AML-193 (cell line): ENCODE measurements at regions not wholly inside any gene's neighbourhood (a gene's known extent, or its start where the extent isn't known, plus 50 kb on each side); places are given as distances from the start of the nearest gene placed in this dataset.
A peak's percentile ranks its signal among the peaks of the same experiment; 100 is the strongest.

Source experiments
- DNase-seq, 2 experiments: peaks; one replicate each; lab custom pipeline; 2025; lab: John Stamatoyannopoulos, UW

DNA sequence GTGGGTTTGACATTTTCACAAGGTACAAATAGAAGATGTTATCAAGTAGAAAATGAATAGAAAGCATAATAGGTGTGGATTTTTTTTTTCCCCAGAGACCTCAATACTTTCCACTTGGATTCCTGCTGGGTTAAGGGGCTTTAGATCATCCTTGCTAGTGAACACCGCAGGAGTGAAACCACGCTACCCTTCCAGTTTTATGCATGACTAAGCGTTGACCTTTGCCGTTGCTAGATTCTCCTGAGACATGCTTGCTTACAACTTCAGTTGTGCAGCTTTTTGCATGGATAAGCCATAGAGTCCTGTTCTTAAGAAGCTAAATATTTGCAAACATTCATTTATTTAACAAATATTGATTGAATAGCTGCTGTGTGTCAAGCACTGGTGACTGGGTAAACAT lies 299.7 kb upstream of the LMCD1 start:
- DNase-seq = no peak

DNA sequence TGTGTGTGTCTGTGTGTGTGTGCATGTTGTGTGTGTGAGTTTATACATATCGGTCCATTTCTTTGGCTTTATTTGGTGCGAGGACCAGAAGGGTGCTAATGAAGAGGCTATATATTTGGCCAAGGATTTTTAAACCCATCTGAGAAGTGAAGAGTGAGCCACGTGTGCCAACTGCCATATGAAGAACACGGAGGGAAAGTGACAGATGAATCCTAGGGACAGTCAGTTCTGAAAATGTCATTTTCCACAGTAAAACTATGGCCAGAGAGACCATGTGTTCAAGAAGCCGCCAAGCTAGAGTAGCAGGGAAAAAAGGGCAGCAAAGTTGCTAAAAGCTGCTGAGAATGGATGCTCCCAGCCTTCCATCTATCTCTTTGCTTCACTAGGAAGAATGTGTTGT lies 297.3 kb upstream of the LMCD1 start:
- DNase-seq = no peak

- DNase-seq = no peak
These were observed 296.6 kb upstream of the LMCD1 start for GRCh38 chr3:8204853-8205650.

DNA sequence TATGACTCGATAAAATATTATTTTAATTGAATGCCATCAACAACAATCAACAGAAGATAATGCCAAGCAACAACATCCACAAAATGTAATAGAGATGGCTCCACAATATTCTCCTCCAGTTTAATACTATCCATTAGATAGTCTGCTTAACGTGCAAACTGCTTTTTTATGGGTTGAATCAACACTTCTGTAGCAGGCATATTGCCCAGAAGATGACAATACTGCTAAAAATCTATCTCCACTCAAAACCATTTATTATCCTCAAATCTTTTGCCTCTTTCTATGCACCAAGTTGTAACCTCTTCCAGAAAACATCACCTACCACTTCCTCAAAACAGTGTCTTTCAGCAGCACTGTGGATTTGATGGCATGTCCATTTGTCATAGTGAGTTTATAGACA lies 295.7 kb upstream of the LMCD1 start:
- DNase-seq = no peak

GRCh38 chr3:8206971-8207617 lies 294.5 kb upstream of the LMCD1 start:
- DNase-seq = no peak

- DNase-seq = no peak
These were observed 290.7 kb upstream of the LMCD1 start for GRCh38 chr3:8210882-8211341.

- DNase-seq = no peak
These were observed 288.8 kb upstream of the LMCD1 start for GRCh38 chr3:8212794-8213193.

DNA sequence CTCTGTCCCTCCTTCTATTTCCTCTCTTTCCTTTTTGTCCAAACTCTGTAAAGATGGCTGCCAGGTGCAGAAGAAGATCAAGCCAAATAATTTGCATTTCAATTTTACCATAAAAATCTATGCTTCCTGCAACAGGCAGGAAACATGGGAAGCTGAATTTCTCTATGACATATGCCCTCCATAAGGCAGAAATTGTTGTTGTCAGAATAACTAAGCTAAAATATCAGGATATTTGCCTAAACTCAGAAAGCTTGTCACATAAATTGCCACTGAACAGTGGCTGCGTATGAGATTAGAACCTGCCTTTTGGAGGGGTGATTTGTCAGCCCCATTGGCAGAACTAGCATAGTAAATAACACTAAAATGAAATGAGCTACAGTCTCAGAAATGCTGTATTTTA lies 288.3 kb upstream of the LMCD1 start:
- no peak for DNase-seq

GRCh38 chr3:8215821-8216220 lies 285.8 kb upstream of the LMCD1 start:
- DNase-seq = no peak

DNA sequence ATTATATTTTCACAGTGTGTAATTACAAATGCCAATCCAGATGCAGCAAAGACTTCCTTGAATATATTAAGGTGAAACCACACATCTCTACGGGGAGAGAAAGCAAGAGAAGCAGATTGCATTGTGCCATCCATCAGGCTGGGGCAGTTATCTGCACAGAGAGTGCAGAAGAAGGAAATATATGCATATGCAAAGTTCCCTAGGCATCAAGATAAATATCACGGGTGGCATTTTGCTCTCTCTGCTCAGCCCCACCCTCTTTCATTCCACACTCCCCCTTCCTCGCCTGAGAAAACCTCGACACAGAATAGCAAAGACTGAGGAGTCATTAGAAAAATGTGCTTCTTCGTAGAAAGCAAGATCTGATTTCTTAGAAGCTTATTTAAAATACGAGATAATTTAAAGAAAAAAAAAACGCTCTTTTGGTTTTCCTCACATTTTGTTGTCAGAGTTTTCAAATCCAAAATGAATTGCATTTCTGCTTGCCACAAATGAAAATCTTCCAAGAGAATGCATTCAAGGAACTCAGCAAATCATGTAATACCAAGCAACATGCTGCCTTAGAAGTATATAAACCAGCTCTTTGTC lies 283.2 kb upstream of the LMCD1 start:
- no peak for DNase-seq

DNA sequence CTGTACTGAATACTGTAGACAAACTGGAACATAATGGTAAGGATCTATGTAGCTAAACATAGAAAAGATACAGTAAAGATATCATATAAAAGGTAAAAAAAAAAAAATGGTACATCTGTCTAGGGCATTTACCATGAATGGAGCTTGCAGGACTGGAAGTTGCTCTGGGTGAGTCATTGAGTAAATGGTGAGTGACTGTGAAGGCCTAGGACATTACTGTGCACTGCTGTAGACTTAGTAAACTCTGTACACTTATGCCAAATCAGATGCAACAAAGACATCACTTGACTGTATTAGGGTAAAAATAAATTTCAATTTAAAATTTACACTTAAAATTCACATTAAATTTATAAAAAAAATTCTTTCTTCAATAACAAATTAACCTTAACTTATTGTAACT lies 281.3 kb upstream of the LMCD1 start:
- DNase-seq = no peak

DNA sequence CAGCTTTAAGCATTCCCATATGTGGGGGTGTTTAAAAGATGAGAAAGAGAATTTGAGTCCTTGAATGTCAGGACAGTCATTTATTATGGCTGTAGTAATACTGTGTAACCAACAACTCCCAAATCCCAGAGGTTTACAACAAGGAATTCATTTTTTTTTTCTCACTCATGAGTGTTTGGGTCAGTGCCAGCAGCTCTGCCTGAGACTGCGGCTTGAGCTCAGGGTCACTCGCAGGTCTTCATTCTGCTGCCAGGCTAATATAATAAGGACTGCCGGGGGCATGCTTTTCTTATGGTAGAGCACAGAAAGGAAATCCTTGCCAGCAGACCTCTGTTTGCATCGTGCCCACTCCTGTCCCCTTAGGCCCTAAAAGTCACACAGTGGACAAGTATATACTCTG lies 277.9 kb upstream of the LMCD1 start:
- no peak for DNase-seq

GRCh38 chr3:8224941-8225340 lies 276.7 kb upstream of the LMCD1 start:
- no peak for DNase-seq

GRCh38 chr3:8233938-8234337 lies 267.7 kb upstream of the LMCD1 start:
- no peak for DNase-seq

DNA sequence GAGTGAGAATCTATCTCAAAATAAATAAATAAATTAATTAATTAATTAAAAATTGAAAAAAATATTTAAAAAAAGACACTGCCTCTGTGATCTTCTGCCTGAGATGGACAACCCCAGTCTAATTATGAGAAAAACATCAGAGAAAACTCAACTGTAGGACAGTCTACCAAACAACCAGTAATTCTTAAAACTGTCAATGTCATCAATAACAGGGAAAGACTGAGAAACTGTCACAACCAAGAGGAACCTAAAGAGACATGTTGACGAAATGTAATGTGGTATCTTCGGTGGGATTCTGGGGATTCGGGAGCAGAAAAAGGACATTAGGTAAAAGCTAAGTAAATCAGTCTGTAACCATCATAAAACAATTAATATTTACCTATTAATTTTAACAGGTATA lies 265.4 kb upstream of the LMCD1 start:
- no peak for DNase-seq

- DNase-seq = no peak
These were observed 263.7 kb upstream of the LMCD1 start for GRCh38 chr3:8237893-8238292.

DNA sequence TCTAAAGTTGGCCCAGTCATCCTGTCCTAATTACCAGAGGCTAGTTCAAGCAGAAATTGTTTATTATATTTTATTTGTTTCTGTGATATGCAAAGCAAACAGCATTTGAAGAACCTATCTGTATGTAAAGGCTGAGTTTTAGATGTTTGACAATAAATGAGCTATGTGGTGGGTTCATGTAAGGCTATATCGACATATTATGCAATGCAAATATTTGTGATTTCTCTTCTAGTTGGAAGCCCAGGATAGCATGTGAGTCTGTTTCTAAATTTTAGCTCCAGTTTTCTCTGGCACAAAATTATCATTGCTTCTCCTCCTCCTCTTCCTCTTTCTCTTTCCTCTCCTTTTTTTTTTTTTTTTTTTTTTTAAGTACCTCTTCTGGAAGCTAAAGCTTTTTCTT lies 263.2 kb upstream of the LMCD1 start:
- DNase-seq = no peak

- DNase-seq = no peak
These were observed 262.5 kb upstream of the LMCD1 start for GRCh38 chr3:8239095-8239494.

DNA sequence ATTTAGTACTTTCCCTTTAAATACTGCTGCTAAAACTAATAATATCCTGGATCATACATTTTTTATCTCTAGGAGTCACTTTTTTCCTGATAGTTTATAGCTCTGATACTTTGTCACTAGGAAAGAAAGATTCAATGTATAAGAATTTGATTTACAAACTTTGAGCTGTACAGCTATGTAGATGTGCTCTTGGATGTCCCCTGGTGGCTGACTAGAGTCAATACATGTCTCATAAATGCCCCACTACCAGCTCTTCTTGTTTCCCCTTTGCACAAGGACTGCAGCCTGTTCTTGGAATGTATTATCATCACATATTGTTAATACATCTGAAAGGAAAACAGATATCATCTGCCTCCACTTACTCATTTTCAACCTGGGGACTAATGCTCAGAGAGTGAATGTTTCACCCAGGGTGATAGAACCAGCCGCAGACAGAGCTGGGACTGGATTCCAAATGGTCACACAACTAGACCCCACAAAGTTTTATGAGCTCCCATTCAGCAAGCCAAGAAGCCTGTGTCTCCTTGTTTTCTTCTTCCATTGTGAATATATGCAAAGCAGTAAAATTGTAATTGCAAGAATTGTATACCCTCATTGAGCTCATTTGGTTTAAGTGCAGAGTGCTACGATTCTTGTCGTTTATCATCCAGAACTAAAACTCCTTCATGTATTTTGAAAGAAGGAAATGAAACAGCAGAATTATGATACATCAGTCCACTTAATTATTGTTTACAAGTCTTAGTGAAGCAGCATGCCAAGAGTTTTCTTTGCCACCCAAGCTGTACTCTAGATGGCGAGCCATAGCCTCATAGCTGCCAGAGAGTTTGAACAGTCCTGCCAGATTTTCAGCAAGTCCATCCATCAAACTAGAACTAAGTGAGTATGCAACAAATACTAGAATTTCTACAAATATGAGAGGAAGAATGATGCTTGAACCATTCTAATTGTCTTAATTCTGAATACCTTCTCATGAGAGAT lies 261.6 kb upstream of the LMCD1 start:
- DNase-seq = peak; percentile 52 to 54

DNA sequence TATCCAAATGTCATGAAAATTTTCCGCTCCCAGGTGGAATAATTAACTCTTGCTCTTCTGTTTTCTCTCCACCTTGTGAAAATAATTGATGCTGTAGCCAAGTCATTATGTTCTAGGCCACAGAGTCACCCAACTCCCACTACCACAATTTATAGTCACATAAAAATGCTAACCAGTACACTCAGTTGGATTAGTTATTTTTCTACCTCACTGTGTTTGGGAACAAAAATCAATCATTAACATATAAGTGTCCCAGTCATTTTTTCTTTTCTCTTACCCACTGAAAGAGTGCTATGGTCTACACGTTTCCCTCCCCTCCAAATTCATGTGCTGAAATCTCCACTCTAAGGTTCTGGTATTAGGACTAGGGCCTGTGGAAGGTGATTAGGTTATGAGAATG lies 255.6 kb upstream of the LMCD1 start:
- no peak for DNase-seq

DNA sequence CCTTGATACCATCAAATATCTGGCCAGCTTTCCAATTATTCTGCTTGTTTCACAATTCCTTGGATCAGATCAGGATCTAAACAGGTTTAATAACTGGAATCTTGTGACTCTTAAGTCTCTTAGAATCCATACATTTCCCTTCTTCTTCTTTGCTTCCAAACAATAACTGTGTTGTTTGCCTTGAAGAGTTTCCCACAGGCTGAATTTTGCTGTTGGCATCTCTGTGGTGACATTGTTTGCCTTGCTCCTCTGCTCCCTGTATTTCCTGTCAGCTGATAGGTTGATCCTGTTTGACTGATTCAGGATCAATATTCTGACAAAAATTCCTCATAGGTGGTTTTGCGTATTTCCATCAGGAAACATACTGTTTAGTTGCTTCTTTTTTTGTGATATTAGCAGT lies 248.4 kb upstream of the LMCD1 start:
- DNase-seq = no peak

- no peak for DNase-seq
These were observed 247.1 kb upstream of the LMCD1 start for GRCh38 chr3:8254489-8254888.
